Epidermal melanocyte (primary cell): ENCODE measurements at regions not wholly inside any gene's neighbourhood (a gene's known extent, or its start where the extent isn't known, plus 50 kb on each side); places are given as distances from the start of the nearest gene placed in this dataset.

ENCODE experiments used
- DNase-seq: peaks from one replicate; pipeline ENCODE4 v3.0.0; 2011; ENCODE audit warnings: low spot score; ENCODE audit not compliant: insufficient read length

- DNase-seq = no peak
Measured at GRCh38 chr3:159520638-159521037, 468.0 kb upstream of the IL12A start.

GRCh38 chr3:159522276-159522675 lies 466.4 kb upstream of the IL12A start:
- DNase-seq = no peak

GRCh38 chr3:159528251-159528895 lies 460.3 kb upstream of the IL12A start:
- DNase-seq = no peak

GRCh38 chr3:159532577-159532976 lies 456.1 kb upstream of the IL12A start:
- no peak for DNase-seq

- DNase-seq = no peak
Measured at GRCh38 chr3:159534496-159534895, 454.1 kb upstream of the IL12A start.

- no peak for DNase-seq
Measured at GRCh38 chr3:159536876-159537275, 451.8 kb upstream of the IL12A start.

- DNase-seq = no peak
Measured at GRCh38 chr3:159538507-159538906, 450.1 kb upstream of the IL12A start.

- no peak for DNase-seq
Measured at GRCh38 chr3:159540882-159541495, 447.6 kb upstream of the IL12A start.

- no peak for DNase-seq
Measured at GRCh38 chr3:159548675-159549335, 439.8 kb upstream of the IL12A start.

- DNase-seq = no peak
Measured at GRCh38 chr3:159555205-159555604, 433.4 kb upstream of the IL12A start.

- no peak for DNase-seq
Measured at GRCh38 chr3:159559771-159560170, 428.9 kb upstream of the IL12A start.

- no peak for DNase-seq
Measured at GRCh38 chr3:159560214-159560979, 428.2 kb upstream of the IL12A start.

GRCh38 chr3:159565313-159565712 lies 423.3 kb upstream of the IL12A start:
- no peak for DNase-seq

GRCh38 chr3:159583662-159584061 lies 405.0 kb upstream of the IL12A start:
- DNase-seq = no peak

- no peak for DNase-seq
Measured at GRCh38 chr3:159584421-159584820, 404.2 kb upstream of the IL12A start.

- no peak for DNase-seq
Measured at GRCh38 chr3:159586571-159587202, 401.9 kb upstream of the IL12A start.

- DNase-seq = no peak
Measured at GRCh38 chr3:159593927-159594605, 394.6 kb upstream of the IL12A start.

- no peak for DNase-seq
Measured at GRCh38 chr3:159600291-159600690, 388.3 kb upstream of the IL12A start.

GRCh38 chr3:159604151-159604581 lies 384.5 kb upstream of the IL12A start:
- DNase-seq = no peak

- no peak for DNase-seq
Measured at GRCh38 chr3:159605101-159605500, 383.5 kb upstream of the IL12A start.

GRCh38 chr3:159605776-159606175 lies 382.9 kb upstream of the IL12A start:
- no peak for DNase-seq
